H1 (cell line): ENCODE measurements at regions not wholly inside any gene's neighbourhood (a gene's known extent, or its start where the extent isn't known, plus 50 kb on each side); places are given as distances from the start of the nearest gene placed in this dataset.

Experiments
- NRF1 ChIP-seq: IDR thresholded peaks from 2 replicates; pipeline ENCODE4 v1.6.1; 2011; ENCODE audit warnings: mild to moderate bottlenecking, low read depth, low read length, improper control_type of control experiment
- SP4 ChIP-seq: IDR thresholded peaks from 2 replicates; pipeline ENCODE4 v1.6.1; 2012; ENCODE audit warnings: low read length, inconsistent platforms
- SUZ12 ChIP-seq: fragments of 200-600 bp; sonication (generic); IDR thresholded peaks from 2 replicates; pipeline ENCODE4 v1.6.1; 2012; ENCODE audit warnings: mild to moderate bottlenecking, inconsistent platforms, low read length, moderate library complexity, mixed read lengths
- TF ChIP-seq, protein P1 (sequence below), 3 experiments: IDR thresholded peaks; 1 replicate in 2 of 3; 2 replicates in 1 of 3; pipeline versions ENCODE4 v1.5.1 to v1.6.1; 2011; ENCODE audit warnings: low read length in 3 of 3, mild to moderate bottlenecking in 3 of 3, inconsistent platforms in 2 of 3, low read depth in 1 of 3, moderate library complexity in 1 of 3; ENCODE audit not compliant: insufficient read depth in 1 of 3; ENCODE audit errors: control extremely low read depth in 1 of 3
- TF ChIP-seq, protein P2 (sequence below): IDR thresholded peaks from 2 replicates; pipeline ENCODE4 v1.6.1; 2012; ENCODE audit warnings: low read length, inconsistent platforms

DNA sequence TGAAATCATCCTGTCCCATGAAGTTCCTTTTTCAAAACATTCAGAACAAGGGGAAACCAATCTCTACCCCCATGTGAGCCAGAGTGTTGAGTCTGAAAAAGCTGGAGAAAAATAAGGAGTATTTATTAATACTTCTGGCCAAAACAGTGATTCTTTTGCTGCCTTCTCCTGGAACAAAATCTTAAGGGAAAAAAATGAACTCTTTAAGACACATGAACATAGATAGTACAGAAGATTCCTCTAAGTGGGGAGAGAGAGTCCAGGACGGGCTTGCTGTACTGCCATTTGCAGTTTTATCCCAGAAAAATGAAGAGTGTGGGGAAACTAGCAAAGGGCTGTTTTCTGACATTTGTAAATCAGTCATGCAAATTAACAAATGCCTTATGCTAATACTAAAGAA is 173.4 kb upstream of the CELF2 start (continued):
- TF ChIP-seq, protein P1, sequence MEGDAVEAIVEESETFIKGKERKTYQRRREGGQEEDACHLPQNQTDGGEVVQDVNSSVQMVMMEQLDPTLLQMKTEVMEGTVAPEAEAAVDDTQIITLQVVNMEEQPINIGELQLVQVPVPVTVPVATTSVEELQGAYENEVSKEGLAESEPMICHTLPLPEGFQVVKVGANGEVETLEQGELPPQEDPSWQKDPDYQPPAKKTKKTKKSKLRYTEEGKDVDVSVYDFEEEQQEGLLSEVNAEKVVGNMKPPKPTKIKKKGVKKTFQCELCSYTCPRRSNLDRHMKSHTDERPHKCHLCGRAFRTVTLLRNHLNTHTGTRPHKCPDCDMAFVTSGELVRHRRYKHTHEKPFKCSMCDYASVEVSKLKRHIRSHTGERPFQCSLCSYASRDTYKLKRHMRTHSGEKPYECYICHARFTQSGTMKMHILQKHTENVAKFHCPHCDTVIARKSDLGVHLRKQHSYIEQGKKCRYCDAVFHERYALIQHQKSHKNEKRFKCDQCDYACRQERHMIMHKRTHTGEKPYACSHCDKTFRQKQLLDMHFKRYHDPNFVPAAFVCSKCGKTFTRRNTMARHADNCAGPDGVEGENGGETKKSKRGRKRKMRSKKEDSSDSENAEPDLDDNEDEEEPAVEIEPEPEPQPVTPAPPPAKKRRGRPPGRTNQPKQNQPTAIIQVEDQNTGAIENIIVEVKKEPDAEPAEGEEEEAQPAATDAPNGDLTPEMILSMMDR (IDR thresholded peaks at IDR 0.05; ENCODE audit: control extremely low read depth in 1 of 3, insufficient read depth in 1 of 3, low read depth in 1 of 3, low read length in 3 of 3), result no peak
- TF ChIP-seq SUZ12, result no peak
- TF ChIP-seq, protein P2, sequence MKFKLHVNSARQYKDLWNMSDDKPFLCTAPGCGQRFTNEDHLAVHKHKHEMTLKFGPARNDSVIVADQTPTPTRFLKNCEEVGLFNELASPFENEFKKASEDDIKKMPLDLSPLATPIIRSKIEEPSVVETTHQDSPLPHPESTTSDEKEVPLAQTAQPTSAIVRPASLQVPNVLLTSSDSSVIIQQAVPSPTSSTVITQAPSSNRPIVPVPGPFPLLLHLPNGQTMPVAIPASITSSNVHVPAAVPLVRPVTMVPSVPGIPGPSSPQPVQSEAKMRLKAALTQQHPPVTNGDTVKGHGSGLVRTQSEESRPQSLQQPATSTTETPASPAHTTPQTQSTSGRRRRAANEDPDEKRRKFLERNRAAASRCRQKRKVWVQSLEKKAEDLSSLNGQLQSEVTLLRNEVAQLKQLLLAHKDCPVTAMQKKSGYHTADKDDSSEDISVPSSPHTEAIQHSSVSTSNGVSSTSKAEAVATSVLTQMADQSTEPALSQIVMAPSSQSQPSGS, result no peak
- no peak for TF ChIP-seq NRF1
- no peak for TF ChIP-seq SP4
